B cell (primary cell): ENCODE measurements at regions not wholly inside any gene's neighbourhood (a gene's known extent, or its start where the extent isn't known, plus 50 kb on each side); places are given as distances from the start of the nearest gene placed in this dataset.

Experiments used
- ATAC-seq: fragments of 200-7000 bp; cut with Tn5 transposase; one replicate; pipeline ENCODE4 v1.10.0; 2021; ENCODE audit warnings: low read depth, mild to moderate bottlenecking, moderate number of reproducible peaks, moderate library complexity
- CTCF ChIA-PET: fragments of 350-600 bp; sonication (Branson Sonifier 250); formaldehyde crosslinking; loops from one replicate; lab custom pipeline; 2021; ENCODE audit warnings: antibody characterized with exemption, inconsistent platforms; lab: Charles Lee
- POLR2A ChIA-PET: fragments of 350-600 bp; sonication (Branson Sonifier 250); formaldehyde crosslinking; loops from one replicate; lab custom pipeline; 2021; ENCODE audit warnings: antibody characterized with exemption; lab: Charles Lee
- DNase-seq: peaks from one replicate; pipeline ENCODE4 v3.0.0; 2013
- H2AFZ ChIP-seq: 2 replicates; pipeline ENCODE4 v1.6.1; 2012; ENCODE audit warnings: mild to moderate bottlenecking, low read depth, low read length; ENCODE audit not compliant: insufficient read depth, poor library complexity, severe bottlenecking
- H3K27ac ChIP-seq, 2 donors: 1 replicate in 1 of 2; 2 replicates in 1 of 2; pipeline ENCODE4 v1.5.1; 2012 to 2013; ENCODE audit warnings: low read length in 2 of 2, mild to moderate bottlenecking in 2 of 2, moderate library complexity in 1 of 2
- H3K27me3 ChIP-seq, 4 experiments: fragments of 200-600 bp in 1 of 4; sonication (generic) in 1 of 4; replicated peaks in 1 of 4; 1 replicate in 2 of 4; 2 replicates in 2 of 4; pipeline versions ENCODE4 v1.6.1 to v1.7.0; 2013 to 2016; ENCODE audit warnings: low read length in 3 of 4, mild to moderate bottlenecking in 2 of 4, mixed read lengths in 1 of 4, moderate library complexity in 1 of 4; ENCODE audit not compliant: insufficient read depth in 4 of 4, control insufficient read depth in 3 of 4; ENCODE audit errors: control extremely low read depth in 1 of 4
- H3K36me3 ChIP-seq, 2 experiments: replicated peaks in 1 of 2; 1 replicate in 1 of 2; 2 replicates in 1 of 2; pipeline versions ENCODE4 v1.6.1 to v1.7.1; 2013; ENCODE audit warnings: low read length in 1 of 2; ENCODE audit not compliant: insufficient read depth in 2 of 2, control insufficient read depth in 1 of 2; ENCODE audit errors: control extremely low read depth in 1 of 2, extremely low read depth in 1 of 2
- H3K4me1 ChIP-seq, 2 donors: fragments of 200-600 bp in 1 of 2; sonication (generic) in 1 of 2; 1 replicate in 1 of 2; 2 replicates in 1 of 2; pipeline versions ENCODE4 v1.5.1 to v1.6.1; 2013 to 2017; ENCODE audit warnings: low read length in 2 of 2; ENCODE audit not compliant: control insufficient read depth in 2 of 2, insufficient read depth in 2 of 2
- H3K4me2 ChIP-seq: replicated peaks from 2 replicates; pipeline ENCODE3; 2012; ENCODE audit warnings: mild to moderate bottlenecking, low read depth, low read length; ENCODE audit not compliant: poor library complexity, severe bottlenecking
- H3K4me3 ChIP-seq, 5 experiments: fragments of 200-600 bp in 1 of 5; sonication (generic) in 1 of 5; 1 replicate in 3 of 5; 2 replicates in 2 of 5; pipeline versions ENCODE4 v1.5.1 to v1.7.0; 2011 to 2016; ENCODE audit warnings: low read length in 4 of 5, mild to moderate bottlenecking in 4 of 5, low read depth in 2 of 5, control low read depth in 1 of 5, moderate library complexity in 1 of 5; ENCODE audit not compliant: insufficient read depth in 1 of 5; ENCODE audit errors: control extremely low read depth in 1 of 5, extremely low read depth in 1 of 5
- H3K79me2 ChIP-seq: fragments of 200-600 bp; sonication (generic); one replicate; pipeline ENCODE4 v1.6.0; 2016; ENCODE audit warnings: low read length; ENCODE audit not compliant: control insufficient read depth, insufficient read depth
- H3K9ac ChIP-seq: fragments of 200-600 bp; sonication (generic); 2 replicates; pipeline ENCODE4 v1.6.1; 2017; ENCODE audit warnings: mild to moderate bottlenecking, low read length, moderate library complexity
- H3K9me3 ChIP-seq, 3 donors: one replicate each; pipeline versions ENCODE4 v1.6.1 to v1.7.1; 2013; ENCODE audit warnings: low read length in 2 of 3; ENCODE audit not compliant: control insufficient read depth in 2 of 3, insufficient read depth in 1 of 3; ENCODE audit errors: control extremely low read depth in 1 of 3
- H4K20me1 ChIP-seq: 2 replicates; pipeline ENCODE4 v1.6.0; 2012; ENCODE audit warnings: mild to moderate bottlenecking, low read length; ENCODE audit not compliant: insufficient read depth, control insufficient read depth, poor library complexity, severe bottlenecking
- H3K27ac Mint-ChIP-seq: one replicate; pipeline ENCODE4 v1.8.0; 2021; ENCODE audit warnings: mixed read lengths
- H3K27me3 Mint-ChIP-seq: one replicate; pipeline ENCODE4 v1.8.0; 2021; ENCODE audit warnings: mixed read lengths
- H3K4me1 Mint-ChIP-seq: one replicate; pipeline ENCODE4 v1.8.0; 2021; ENCODE audit warnings: mixed read lengths
- H3K4me3 Mint-ChIP-seq: one replicate; pipeline ENCODE4 v1.8.0; 2021; ENCODE audit warnings: mixed read lengths
- H3K9me3 Mint-ChIP-seq: one replicate; pipeline ENCODE4 v1.8.0; 2022; ENCODE audit warnings: mixed read lengths; ENCODE audit not compliant: insufficient read depth
- CTCF ChIP-seq: fragments of 200-600 bp; IDR thresholded peaks from one replicate; pipeline ENCODE4 v1.8.0; 2022; ENCODE audit warnings: antibody characterized with exemption, mild to moderate bottlenecking
- EZH2 ChIP-seq: IDR thresholded peaks from 2 replicates; pipeline ENCODE4 v1.6.1; 2012; ENCODE audit warnings: borderline replicate concordance, low read depth, mild to moderate bottlenecking, moderate library complexity, low read length; ENCODE audit not compliant: insufficient read depth, poor library complexity, severe bottlenecking
- WGBS: methylation state at CpG from one replicate; pipeline ENCODE4 v1.1.5; 2013; ENCODE audit warnings: missing lambda C conversion rate; ENCODE audit not compliant: insufficient coverage; 5-methylcytosine and 5-hydroxymethylcytosine counted together
- intact Hi-C: fragments of 100-400 bp; cut with micrococcal nuclease; formaldehyde crosslinking; loops from one replicate; pipeline ENCODE4 v1.10.0; 2022

GRCh38 chr3:72339670-72340030, 508.6 kb downstream of the SHQ1 start:
- Histone ChIP-seq H3K9me3 (peaks cover 0 to 2% (median 0%) of the 10 kb centered on the region in 3 donors), H3K9ac (no peak overlapping the region), H3K4me1 (peaks cover 5 to 7% of the 10 kb centered on the region in 2 donors), H3K4me2 (no peak overlapping the region), H3K36me3 (no peaks in the 10 kb centered on the region), H3K4me3 (no peak overlapping the region), H3K27ac (no peak overlapping the region), H3K27me3 (peaks cover 0 to 4% (median 1%) of the 10 kb centered on the region in 4 experiments), H3K79me2 (no peaks in the 10 kb centered on the region), H2AFZ (no peak overlapping the region), H4K20me1 (no peaks in the 10 kb centered on the region)
- intact Hi-C loops: no loop called here
- Mint-ChIP-seq H3K27ac (no peak overlapping the region), H3K4me1 (peaks cover 6% of the 10 kb centered on the region), H3K9me3 (no peaks in the 10 kb centered on the region), H3K27me3 (peaks cover 6% of the 10 kb centered on the region), H3K4me3 (no peak overlapping the region)
- 100% methylated on average over 1 of the region's 4 CpGs for WGBS
- POLR2A ChIA-PET: no interaction called here
- ATAC-seq (no peak), DNase-seq (no peak)
- TF ChIP-seq CTCF (no peak), EZH2 (no peak)
- CTCF ChIA-PET: no interaction called here

GRCh38 chr3:72338942-72339669, 509.1 kb downstream of the SHQ1 start:
- H3K4me3 Mint-ChIP-seq: no peak overlapping the region
- Histone ChIP-seq H4K20me1 (no peaks in the 10 kb centered on the region), H3K4me3 (no peak overlapping the region), H3K9me3 (no peaks in the 10 kb centered on the region), H3K27me3 (peaks cover 0 to 4% (median 1%) of the 10 kb centered on the region in 4 experiments), H3K27ac (no peak overlapping the region), H3K9ac (no peak overlapping the region), H3K4me1 (peaks cover 5 to 7% of the 10 kb centered on the region in 2 donors), H3K36me3 (no peaks in the 10 kb centered on the region), H2AFZ (no peak overlapping the region), H3K79me2 (no peaks in the 10 kb centered on the region), H3K4me2 (no peak overlapping the region)
- POLR2A ChIA-PET: no interaction called here
- no peak overlapping the region for H3K27ac Mint-ChIP-seq
- H3K9me3 Mint-ChIP-seq: no peaks in the 10 kb centered on the region
- ATAC-seq: no peak
- intact Hi-C loops: no loop called here
- H3K27me3 Mint-ChIP-seq: peaks cover 6% of the 10 kb centered on the region
- WGBS: 90% methylated on average over 11 of the region's 11 CpGs
- CTCF ChIA-PET: no interaction called here
- DNase-seq: no peak
- peaks cover 2% of the 10 kb centered on the region for H3K4me1 Mint-ChIP-seq
- no peak for TF ChIP-seq CTCF
- no peak for TF ChIP-seq EZH2
